C4-2B (cell line): ENCODE measurements at regions not wholly inside any gene's neighbourhood (a gene's known extent, or its start where the extent isn't known, plus 50 kb on each side); places are given as distances from the start of the nearest gene placed in this dataset.

ENCODE experiments used
- ZFX ChIP-seq: fragments of 450-650 bp; IDR thresholded peaks from 2 replicates; pipeline ENCODE4 v1.6.1; 2017
- TF ChIP-seq, protein P1 (sequence below): fragments of 450-650 bp; conservative IDR thresholded peaks from 2 replicates; pipeline ENCODE4 v1.5.1; 2017; ENCODE audit warnings: mild to moderate bottlenecking

DNA sequence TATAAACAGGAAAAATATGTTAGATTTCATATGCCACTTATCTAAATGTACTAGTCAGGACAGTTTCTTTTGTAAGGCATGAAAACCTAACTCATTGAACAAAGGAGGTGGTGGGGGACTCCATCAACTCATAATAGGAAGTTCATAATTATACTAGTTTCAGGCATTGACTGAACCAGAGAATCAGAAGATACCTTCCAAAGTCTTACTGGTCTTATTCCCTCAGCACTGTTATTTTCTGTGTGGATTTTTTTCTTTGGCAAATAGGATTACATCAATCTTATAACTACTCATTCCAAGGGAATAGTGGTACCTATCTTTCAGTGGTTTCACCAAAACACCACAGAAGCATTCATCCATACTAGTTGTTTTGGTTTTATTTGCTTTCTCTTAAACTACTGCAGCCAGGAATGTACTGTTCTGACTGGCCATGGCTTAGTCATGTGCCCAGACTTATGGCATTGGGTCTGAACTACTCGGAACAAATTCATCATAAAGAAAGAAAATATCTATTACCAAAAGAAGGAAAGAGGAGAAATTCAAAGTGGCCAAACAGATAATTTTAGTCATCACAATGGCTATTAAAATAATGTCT is 273.9 kb downstream of the ARAP2 start:
- TF ChIP-seq, protein P1, sequence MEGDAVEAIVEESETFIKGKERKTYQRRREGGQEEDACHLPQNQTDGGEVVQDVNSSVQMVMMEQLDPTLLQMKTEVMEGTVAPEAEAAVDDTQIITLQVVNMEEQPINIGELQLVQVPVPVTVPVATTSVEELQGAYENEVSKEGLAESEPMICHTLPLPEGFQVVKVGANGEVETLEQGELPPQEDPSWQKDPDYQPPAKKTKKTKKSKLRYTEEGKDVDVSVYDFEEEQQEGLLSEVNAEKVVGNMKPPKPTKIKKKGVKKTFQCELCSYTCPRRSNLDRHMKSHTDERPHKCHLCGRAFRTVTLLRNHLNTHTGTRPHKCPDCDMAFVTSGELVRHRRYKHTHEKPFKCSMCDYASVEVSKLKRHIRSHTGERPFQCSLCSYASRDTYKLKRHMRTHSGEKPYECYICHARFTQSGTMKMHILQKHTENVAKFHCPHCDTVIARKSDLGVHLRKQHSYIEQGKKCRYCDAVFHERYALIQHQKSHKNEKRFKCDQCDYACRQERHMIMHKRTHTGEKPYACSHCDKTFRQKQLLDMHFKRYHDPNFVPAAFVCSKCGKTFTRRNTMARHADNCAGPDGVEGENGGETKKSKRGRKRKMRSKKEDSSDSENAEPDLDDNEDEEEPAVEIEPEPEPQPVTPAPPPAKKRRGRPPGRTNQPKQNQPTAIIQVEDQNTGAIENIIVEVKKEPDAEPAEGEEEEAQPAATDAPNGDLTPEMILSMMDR: no peak
- TF ChIP-seq ZFX: no peak
